ENCODE measurements at regions not wholly inside any gene's neighbourhood (a gene's known extent, or its start where the extent isn't known, plus 50 kb on each side); places are given as distances from the start of the nearest gene placed in this dataset.

DNA sequence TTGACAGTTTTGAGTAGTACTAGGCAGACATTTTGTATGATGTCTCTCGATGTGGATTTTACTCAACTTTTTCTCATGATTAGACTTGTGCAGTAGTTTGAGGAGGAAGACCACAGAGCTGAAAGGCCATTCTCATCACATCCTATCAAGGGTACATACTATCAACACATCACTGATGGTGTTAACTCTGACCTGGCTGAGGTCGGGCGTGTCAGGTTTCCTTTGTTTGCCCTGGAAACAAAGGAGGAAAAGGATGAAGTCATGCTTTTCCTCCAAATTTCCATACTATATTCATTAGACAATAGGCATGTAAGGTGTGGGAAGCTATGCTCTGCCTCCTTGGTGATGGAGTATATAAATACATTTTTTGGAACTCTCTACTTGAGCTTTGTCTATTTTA is 211.1 kb downstream of the DSEL start:
- TF ChIP-seq RAD21 (IDR thresholded peaks at IDR 0.05; ENCODE audit: low read depth) (no peak), SP1 (IDR thresholded peaks at IDR 0.05; ENCODE audit: low read depth) (no peak), TCF7L2 (IDR thresholded peaks at IDR 0.05; ENCODE audit: borderline replicate concordance, extremely low read depth, insufficient read depth, insufficient read length) (no peak), ZFX (IDR thresholded peaks at IDR 0.05) (no peak), YY1 (IDR thresholded peaks at IDR 0.05; ENCODE audit: extremely low read depth, insufficient replicate concordance, low read depth, low read length) (no peak), SIN3A (IDR thresholded peaks at IDR 0.05; ENCODE audit: low read depth) (no peak), JUND (IDR thresholded peaks at IDR 0.05) (no peak), ZNF274 (IDR thresholded peaks at IDR 0.05; ENCODE audit: low read depth, low read length) (no peak), POLR2AphosphoS5 (IDR thresholded peaks at IDR 0.05; ENCODE audit: low read depth, low read length) (no peak), EGR1 (IDR thresholded peaks at IDR 0.05; ENCODE audit: low read depth) (no peak), POLR2A (IDR thresholded peaks at IDR 0.05; ENCODE audit: borderline replicate concordance, extremely low read depth, insufficient read depth, insufficient read length) (no peak)
- TF ChIP-seq, protein P1, sequence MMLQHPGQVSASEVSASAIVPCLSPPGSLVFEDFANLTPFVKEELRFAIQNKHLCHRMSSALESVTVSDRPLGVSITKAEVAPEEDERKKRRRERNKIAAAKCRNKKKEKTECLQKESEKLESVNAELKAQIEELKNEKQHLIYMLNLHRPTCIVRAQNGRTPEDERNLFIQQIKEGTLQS (IDR thresholded peaks at IDR 0.05): no peak
- TF ChIP-seq, protein P2, sequence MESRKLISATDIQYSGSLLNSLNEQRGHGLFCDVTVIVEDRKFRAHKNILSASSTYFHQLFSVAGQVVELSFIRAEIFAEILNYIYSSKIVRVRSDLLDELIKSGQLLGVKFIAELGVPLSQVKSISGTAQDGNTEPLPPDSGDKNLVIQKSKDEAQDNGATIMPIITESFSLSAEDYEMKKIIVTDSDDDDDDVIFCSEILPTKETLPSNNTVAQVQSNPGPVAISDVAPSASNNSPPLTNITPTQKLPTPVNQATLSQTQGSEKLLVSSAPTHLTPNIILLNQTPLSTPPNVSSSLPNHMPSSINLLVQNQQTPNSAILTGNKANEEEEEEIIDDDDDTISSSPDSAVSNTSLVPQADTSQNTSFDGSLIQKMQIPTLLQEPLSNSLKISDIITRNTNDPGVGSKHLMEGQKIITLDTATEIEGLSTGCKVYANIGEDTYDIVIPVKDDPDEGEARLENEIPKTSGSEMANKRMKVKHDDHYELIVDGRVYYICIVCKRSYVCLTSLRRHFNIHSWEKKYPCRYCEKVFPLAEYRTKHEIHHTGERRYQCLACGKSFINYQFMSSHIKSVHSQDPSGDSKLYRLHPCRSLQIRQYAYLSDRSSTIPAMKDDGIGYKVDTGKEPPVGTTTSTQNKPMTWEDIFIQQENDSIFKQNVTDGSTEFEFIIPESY (IDR thresholded peaks at IDR 0.05; ENCODE audit: extremely low read depth, insufficient replicate concordance, low read length): no peak
- TF ChIP-seq, protein P3, sequence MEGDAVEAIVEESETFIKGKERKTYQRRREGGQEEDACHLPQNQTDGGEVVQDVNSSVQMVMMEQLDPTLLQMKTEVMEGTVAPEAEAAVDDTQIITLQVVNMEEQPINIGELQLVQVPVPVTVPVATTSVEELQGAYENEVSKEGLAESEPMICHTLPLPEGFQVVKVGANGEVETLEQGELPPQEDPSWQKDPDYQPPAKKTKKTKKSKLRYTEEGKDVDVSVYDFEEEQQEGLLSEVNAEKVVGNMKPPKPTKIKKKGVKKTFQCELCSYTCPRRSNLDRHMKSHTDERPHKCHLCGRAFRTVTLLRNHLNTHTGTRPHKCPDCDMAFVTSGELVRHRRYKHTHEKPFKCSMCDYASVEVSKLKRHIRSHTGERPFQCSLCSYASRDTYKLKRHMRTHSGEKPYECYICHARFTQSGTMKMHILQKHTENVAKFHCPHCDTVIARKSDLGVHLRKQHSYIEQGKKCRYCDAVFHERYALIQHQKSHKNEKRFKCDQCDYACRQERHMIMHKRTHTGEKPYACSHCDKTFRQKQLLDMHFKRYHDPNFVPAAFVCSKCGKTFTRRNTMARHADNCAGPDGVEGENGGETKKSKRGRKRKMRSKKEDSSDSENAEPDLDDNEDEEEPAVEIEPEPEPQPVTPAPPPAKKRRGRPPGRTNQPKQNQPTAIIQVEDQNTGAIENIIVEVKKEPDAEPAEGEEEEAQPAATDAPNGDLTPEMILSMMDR (IDR thresholded peaks at IDR 0.05 in 2 of 3, conservative IDR thresholded peaks at IDR 0.05 in 1 of 3; ENCODE audit: borderline replicate concordance in 1 of 3, insufficient read depth in 1 of 3, low read depth in 2 of 3, low read length in 2 of 3): no peak
- TF ChIP-seq, protein P4, sequence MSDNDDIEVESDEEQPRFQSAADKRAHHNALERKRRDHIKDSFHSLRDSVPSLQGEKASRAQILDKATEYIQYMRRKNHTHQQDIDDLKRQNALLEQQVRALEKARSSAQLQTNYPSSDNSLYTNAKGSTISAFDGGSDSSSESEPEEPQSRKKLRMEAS (IDR thresholded peaks at IDR 0.05): no peak
- BruUV-seq (replicated peaks): no TSS peak
- H4K20me1 ChIP-seq (ENCODE audit: insufficient read depth): no peaks in the 10 kb centered on the region
- H3K9me3 ChIP-seq (ENCODE audit: control insufficient read depth in 1 of 2, insufficient read depth in 1 of 2, low read depth in 1 of 2, low read length in 2 of 2): peaks cover 0 to 14% of the 10 kb centered on the region in 2 experiments; a peak in 2 of 4 replicates
- ChIA-PET RAD21 (ENCODE audit: low non-redundant PET in 1 of 2, low total read pairs in 2 of 2, uncharacterized antibody in 2 of 2, unreplicated experiment in 2 of 2) (no interaction called here), CTCF (no interaction called here), POLR2A (no interaction called here)
- no peak for ATAC-seq
- no peak for DNase-seq (ENCODE audit: low read depth, low spot score)
- no peaks in the 10 kb centered on the region for H3K9me2 ChIP-seq (ENCODE audit: insufficient read depth)
- no peak overlapping the region for H2AFZ ChIP-seq (ENCODE audit: low read depth, low read length, poor library complexity, severe bottlenecking)
- no peak overlapping the region for H3K4me3 ChIP-seq (replicated peaks in 1 of 2; ENCODE audit: low read depth in 1 of 2, low read length in 2 of 2)
- H3K4me2 ChIP-seq (ENCODE audit: low read length): no peak overlapping the region
- intact Hi-C loops (cut with micrococcal nuclease): no loop called here
- no peak overlapping the region for H3K27ac ChIP-seq (ENCODE audit: low read depth, low read length)
- no peak overlapping the region for H3K9ac ChIP-seq (ENCODE audit: low read length)
- no peaks in the 10 kb centered on the region for H3K4me1 ChIP-seq (ENCODE audit: control insufficient read depth in 1 of 2, insufficient read depth in 2 of 2, low read length in 2 of 2)
- no peaks in the 10 kb centered on the region for H3K27me3 ChIP-seq (ENCODE audit: insufficient read depth, low read length)
- no peaks in the 10 kb centered on the region for H3K79me2 ChIP-seq (ENCODE audit: insufficient read depth, low read length)
- H3K36me3 ChIP-seq (ENCODE audit: control insufficient read depth in 1 of 2, insufficient read depth in 2 of 2, low read length in 2 of 2): no peaks in the 10 kb centered on the region

Data from HCT116 (cell line).